ENCODE measurements at regions not wholly inside any gene's neighbourhood (a gene's known extent, or its start where the extent isn't known, plus 50 kb on each side); places are given as distances from the start of the nearest gene placed in this dataset.

GRCh38 chr14:85991156-85991555 lies 461.2 kb downstream of the FLRT2 start:
- no peak for TF ChIP-seq CTCF (IDR thresholded peaks at IDR 0.05)
- FAIRE-seq, result no peak
- H3K27me3 ChIP-seq, result no peaks in the 10 kb centered on the region
- H3K27ac ChIP-seq, result no peak overlapping the region
- ATAC-seq, result no peak
- H3K4me3 ChIP-seq, result no peak overlapping the region
- WGBS, 2 donors, result 75 to 78% methylated on average over 4 of the region's 4 CpGs
- H3K9me3 ChIP-seq, result no peaks in the 10 kb centered on the region
- H3K4me1 ChIP-seq, result no peaks in the 10 kb centered on the region
- intact Hi-C loops (cut with DNase I), result no loop called here
- DNase-seq, result no peak
- no peaks in the 10 kb centered on the region for H3K36me3 ChIP-seq

GRCh38 chr14:85987907-85988306 lies 458.0 kb downstream of the FLRT2 start:
- Histone ChIP-seq H3K4me3 (no peak overlapping the region), H3K27me3 (no peaks in the 10 kb centered on the region), H3K4me1 (no peaks in the 10 kb centered on the region), H3K27ac (no peak overlapping the region), H3K36me3 (no peaks in the 10 kb centered on the region), H3K9me3 (no peaks in the 10 kb centered on the region)
- FAIRE-seq, result no peak
- TF ChIP-seq CTCF (IDR thresholded peaks at IDR 0.05), result no peak
- no peak for ATAC-seq
- intact Hi-C loops (cut with DNase I), result no loop called here
- DNase-seq, result no peak
- 72 to 78% methylated on average over 5 of the region's 5 CpGs for WGBS, 2 donors

GRCh38 chr14:85987292-85987691 lies 457.3 kb downstream of the FLRT2 start:
- intact Hi-C loops (cut with DNase I), result no loop called here
- DNase-seq, result no peak
- H3K9me3 ChIP-seq, result no peaks in the 10 kb centered on the region
- H3K4me3 ChIP-seq, result no peak overlapping the region
- ATAC-seq, result no peak
- no peaks in the 10 kb centered on the region for H3K4me1 ChIP-seq
- no peak for FAIRE-seq
- no peak for TF ChIP-seq CTCF (IDR thresholded peaks at IDR 0.05)
- H3K36me3 ChIP-seq, result no peaks in the 10 kb centered on the region
- WGBS, 2 donors, result 71 to 83% methylated on average over 1 of the region's 1 CpG
- no peak overlapping the region for H3K27ac ChIP-seq
- no peaks in the 10 kb centered on the region for H3K27me3 ChIP-seq

GRCh38 chr14:85978582-85979250 lies 448.8 kb downstream of the FLRT2 start:
- FAIRE-seq, result no peak
- H3K4me3 ChIP-seq, result no peak overlapping the region
- H3K27ac ChIP-seq, result no peak overlapping the region

More at GRCh38 chr14:85978582-85979250, 448.8 kb downstream of the FLRT2 start:
- intact Hi-C loops (cut with DNase I), result no loop called here
- Histone ChIP-seq H3K4me1 (no peaks in the 10 kb centered on the region), H3K27me3 (no peaks in the 10 kb centered on the region), H3K36me3 (no peaks in the 10 kb centered on the region), H3K9me3 (no peaks in the 10 kb centered on the region)
- WGBS, 2 donors, result 52 to 62% methylated on average over 1 of the region's 1 CpG
- TF ChIP-seq CTCF (IDR thresholded peaks at IDR 0.05), result no peak
- ATAC-seq, result peak in 2 of 4 donors; percentile 33 to 39
- DNase-seq, result no peak
